Uterus (tissue), 2 donors: ENCODE measurements at regions not wholly inside any gene's neighbourhood (a gene's known extent, or its start where the extent isn't known, plus 50 kb on each side); places are given as distances from the start of the nearest gene placed in this dataset.

Experiments used
- POLR2A ChIP-seq, 2 donors: fragments of 450-650 bp; IDR thresholded peaks; one replicate each; pipeline ENCODE4 v1.6.1; 2016; ENCODE audit warnings: antibody characterized with exemption in 2 of 2, mild to moderate bottlenecking in 1 of 2, moderate library complexity in 1 of 2
- TF ChIP-seq, protein P1 (sequence below), 4 experiments: fragments of 200-600 bp in 2 of 4; fragments of 450-650 bp in 2 of 4; sonication (generic) in 2 of 4; IDR thresholded peaks; one replicate each; pipeline ENCODE4 v1.5.1; 2016 to 2019; ENCODE audit warnings: antibody characterized with exemption in 4 of 4, mild to moderate bottlenecking in 2 of 4, moderate library complexity in 1 of 4

GRCh38 chr4:15159477-15160019 is 157.3 kb downstream of the CPEB2 start:
- no peak for TF ChIP-seq POLR2A (IDR thresholded peaks at IDR 0.05)
- TF ChIP-seq, protein P1, sequence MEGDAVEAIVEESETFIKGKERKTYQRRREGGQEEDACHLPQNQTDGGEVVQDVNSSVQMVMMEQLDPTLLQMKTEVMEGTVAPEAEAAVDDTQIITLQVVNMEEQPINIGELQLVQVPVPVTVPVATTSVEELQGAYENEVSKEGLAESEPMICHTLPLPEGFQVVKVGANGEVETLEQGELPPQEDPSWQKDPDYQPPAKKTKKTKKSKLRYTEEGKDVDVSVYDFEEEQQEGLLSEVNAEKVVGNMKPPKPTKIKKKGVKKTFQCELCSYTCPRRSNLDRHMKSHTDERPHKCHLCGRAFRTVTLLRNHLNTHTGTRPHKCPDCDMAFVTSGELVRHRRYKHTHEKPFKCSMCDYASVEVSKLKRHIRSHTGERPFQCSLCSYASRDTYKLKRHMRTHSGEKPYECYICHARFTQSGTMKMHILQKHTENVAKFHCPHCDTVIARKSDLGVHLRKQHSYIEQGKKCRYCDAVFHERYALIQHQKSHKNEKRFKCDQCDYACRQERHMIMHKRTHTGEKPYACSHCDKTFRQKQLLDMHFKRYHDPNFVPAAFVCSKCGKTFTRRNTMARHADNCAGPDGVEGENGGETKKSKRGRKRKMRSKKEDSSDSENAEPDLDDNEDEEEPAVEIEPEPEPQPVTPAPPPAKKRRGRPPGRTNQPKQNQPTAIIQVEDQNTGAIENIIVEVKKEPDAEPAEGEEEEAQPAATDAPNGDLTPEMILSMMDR (IDR thresholded peaks at IDR 0.05), result no peak
